Muscle of arm (tissue), 1 donor: ENCODE measurements at regions not wholly inside any gene's neighbourhood (a gene's known extent, or its start where the extent isn't known, plus 50 kb on each side); places are given as distances from the start of the nearest gene placed in this dataset.
A peak's percentile ranks its signal among the peaks of the same experiment; 100 is the strongest.
"Not testable (repeated sequence)": the region's sequence is repeated elsewhere in the genome, so short reads cannot be mapped to it uniquely, and the experiment has no call there.

Source experiments
- DNase-seq: peaks from one replicate; pipeline ENCODE4 v3.0.0-alpha.2; 2013

- DNase-seq, result not testable (repeated sequence)
These were observed 164.0 kb downstream of the HRH4 start for GRCh38 chr18:24624421-24624820.

GRCh38 chr18:24627644-24628315 is 167.3 kb downstream of the HRH4 start:
- DNase-seq, result no peak

DNA sequence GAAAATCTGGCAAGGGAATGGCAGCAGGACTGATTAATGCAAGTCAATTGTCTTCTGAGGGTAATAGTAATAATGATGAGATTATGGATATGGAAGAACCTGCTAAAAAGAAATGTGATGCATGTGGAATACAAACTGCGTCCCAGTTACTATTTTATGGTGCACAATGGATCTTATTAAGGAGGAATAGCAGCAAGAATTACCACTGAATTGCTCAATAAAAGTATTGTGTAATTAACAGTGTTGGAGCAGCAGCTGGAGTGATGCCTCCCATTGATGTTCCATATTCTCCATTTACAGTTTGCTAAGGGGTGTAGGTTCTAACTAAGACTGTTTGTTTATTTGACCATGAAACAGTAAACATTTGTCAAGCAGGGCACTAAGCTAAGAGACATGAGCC is 167.9 kb downstream of the HRH4 start:
- no peak for DNase-seq

GRCh38 chr18:24629921-24630320 is 169.5 kb downstream of the HRH4 start:
- no peak for DNase-seq

DNA sequence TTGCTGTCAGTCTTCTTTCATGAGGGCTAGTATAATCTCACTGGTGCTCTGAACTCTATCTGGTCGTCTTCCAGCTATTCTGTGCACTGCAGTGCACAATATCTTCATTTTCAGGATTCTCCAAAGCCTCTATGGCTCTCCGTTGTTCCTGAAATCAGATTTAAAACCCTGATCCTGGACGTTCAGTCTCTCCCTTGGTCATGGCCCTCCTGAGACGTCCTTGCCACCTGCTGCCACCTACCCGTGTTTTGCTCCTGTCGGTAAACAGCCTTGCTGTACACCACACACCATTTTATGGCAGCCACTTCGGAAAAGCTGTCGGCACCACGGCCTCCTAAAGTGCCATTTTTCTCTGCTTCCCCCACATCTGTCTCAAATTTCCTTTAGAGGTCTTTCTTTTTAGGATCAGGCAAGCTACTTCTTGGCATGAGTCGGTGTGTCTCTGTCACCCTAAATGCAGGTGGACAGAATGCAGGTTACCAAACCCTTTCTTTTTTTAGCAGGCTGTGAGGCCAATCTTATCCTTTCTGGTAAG is 170.0 kb downstream of the HRH4 start:
- no peak for DNase-seq

- DNase-seq, result peak; percentile 24
These were observed 171.0 kb downstream of the HRH4 start for GRCh38 chr18:24631243-24632025.

GRCh38 chr18:24632158-24632988 is 171.9 kb downstream of the HRH4 start:
- no peak for DNase-seq

DNA sequence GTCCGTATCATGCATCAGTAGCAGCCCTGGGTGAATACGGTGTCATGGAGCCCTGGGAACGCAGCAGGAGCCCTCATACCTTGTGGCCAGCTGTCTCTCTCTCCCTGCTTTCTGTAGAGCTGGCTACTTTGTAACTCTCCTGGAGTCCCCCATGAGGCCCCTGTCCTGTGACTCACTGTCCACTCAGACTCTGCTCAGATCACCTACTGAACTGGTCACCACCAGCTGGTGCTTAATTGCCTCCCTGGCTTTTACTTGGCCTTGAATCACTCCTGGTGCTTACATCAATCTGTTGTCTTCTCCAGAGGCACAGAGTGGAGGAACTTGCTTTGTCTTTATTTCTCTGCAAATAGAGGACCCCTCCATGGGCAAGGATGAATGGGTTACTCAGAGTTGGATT is 172.7 kb downstream of the HRH4 start:
- no peak for DNase-seq

DNA sequence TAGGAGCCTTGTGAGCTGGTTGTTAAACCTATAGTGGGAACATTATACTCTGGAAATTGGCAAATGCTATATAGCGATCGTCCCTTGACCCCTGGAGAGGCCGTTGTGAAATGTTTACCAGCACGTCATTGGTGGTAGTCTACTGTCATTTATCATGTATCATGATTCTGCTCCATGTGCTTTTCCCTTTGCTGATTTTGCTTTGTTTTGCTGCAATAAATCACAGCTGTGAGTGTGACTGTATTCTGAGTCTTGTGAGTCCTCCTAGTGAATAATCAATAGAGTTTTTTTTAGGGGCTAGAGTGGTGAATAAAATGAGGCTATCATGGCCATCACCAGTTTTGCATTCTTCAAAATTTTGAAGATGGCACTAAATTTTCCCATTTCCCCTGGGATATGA is 189.1 kb downstream of the HRH4 start:
- DNase-seq, result no peak

- no peak for DNase-seq
These were observed 191.0 kb downstream of the HRH4 start for GRCh38 chr18:24651434-24651833.

GRCh38 chr18:24656050-24656449 is 195.6 kb downstream of the HRH4 start:
- DNase-seq, result no peak

- DNase-seq, result no peak
These were observed 196.4 kb downstream of the HRH4 start for GRCh38 chr18:24656551-24657443.

DNA sequence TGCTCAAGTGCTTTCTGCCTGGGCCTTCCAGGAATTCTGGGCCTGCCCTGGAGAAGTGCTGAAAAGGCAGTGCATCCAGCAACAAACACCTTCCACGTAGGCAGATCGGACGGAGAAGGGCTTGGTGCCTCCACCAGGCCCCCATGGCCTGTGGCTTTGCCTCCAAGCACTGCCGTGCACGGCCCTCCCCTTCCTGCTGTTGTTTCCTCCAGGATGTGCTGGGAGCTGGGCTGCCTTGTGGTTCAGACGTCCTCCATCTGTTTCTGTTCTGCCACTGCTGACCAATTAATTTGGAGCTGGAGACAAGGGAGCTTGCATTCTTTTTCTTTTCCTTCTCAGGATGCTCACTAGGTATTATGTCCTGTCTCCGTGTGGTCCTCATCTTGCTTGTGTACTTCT is 197.0 kb downstream of the HRH4 start:
- no peak for DNase-seq

DNA sequence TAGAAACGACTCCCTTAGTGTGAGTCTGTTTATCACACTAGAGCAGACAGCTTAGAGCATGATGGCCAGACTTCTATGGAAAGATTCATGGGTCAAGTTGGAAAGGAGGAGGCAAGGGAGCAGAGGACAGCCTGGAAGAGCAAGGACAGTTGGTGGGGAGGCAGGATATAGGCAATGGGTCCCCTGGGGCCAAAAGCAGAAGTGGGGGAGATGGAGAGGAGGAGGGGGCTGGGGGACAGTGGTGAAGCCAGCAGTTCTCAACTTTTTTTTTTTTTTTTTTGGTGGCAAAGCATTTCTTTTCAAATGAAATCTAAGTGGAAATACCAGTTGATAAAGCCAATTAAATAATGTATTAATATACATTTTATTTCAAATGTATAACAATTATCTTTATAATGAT is 197.9 kb downstream of the HRH4 start:
- DNase-seq, result no peak

DNA sequence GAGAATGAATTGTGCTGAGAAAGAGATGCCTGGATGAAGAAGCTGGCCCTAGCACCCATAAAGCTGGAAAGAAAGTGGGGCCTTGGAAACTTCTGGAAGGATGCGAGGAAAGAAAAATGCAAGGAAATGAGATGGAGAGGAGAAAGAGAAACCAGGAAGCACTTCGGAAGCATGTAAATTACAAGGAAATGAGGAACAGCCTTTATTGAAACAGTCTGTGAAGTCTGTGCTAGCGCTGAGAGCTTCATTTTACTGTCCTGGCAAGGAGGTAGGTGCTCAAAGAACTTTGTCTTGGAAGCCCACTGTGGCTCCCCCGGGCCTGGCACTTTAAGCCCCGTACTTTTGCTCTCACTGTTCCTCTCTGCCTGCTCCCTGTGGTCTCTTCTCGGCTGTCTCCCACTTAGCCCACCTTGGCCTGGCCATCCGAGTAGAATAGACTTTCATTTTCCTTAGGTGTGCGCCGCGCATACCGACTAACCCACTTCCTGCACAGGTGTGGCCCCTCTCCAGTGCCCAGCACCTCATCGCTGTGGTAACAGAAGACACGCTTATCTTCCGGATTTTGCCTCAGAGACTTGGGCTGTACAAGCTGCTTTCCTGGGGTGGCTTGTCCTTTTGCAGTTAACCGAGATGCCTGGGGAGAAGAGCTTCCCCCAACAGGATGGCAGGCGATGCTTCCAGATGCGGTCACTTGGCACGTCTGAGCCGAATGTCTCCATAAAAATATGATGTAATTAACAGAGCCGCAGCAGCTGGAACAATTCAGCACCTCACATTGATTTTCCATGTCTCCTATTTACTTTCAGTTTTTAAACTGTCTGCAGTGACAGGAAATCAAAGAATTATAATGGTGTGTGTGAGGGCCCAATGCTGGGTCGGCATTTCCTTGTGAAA is 199.6 kb downstream of the HRH4 start:
- peak; percentile 77 for DNase-seq

- DNase-seq, result peak; percentile 47
These were observed 200.5 kb downstream of the HRH4 start for GRCh38 chr18:24660956-24661355.

- DNase-seq, result peak; percentile 73
These were observed 202.0 kb downstream of the HRH4 start for GRCh38 chr18:24662412-24662821.

DNA sequence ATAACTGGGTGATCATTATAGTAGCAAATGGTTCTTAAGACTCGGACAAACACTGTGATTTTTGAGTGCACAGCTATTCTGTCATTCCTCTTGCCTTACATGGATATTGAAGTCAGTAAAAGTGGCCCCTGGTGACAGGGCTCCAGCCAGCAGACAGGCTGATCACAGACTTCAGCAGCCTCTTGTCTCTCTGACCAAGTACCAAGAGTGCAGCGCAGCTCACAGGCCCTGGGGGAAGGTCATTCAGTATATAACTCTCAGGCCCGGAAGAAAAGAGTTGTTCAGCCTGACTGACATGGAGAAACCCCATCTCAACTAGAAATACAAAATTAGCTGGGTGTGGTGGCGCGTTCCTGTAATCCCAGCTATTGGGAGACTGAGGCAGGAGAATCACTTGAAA is 202.6 kb downstream of the HRH4 start:
- no peak for DNase-seq

DNA sequence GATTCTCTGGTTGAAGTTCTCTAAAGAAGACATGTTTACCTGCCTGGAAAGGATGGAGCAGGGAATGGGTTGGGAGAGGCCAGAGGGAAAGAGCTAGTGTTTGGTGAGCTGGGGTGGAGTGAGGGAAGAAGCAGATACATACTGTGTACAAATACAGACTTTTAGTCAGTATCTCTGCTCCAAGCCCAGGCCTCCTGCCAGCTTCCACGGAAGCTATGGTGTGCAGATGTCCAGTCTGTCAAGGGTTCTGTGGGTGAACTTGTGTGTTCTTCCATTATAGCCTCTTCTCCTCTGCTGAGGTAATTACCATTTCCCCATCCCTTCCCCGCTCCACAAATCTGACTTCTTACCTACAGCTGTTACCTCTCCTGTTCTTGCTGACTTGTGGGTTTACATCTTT is 208.6 kb downstream of the HRH4 start:
- DNase-seq, result no peak

- no peak for DNase-seq
These were observed 209.1 kb downstream of the HRH4 start for GRCh38 chr18:24669502-24669901.
